Retinal pigment epithelial cell (primary cell): ENCODE measurements at regions not wholly inside any gene's neighbourhood (a gene's known extent, or its start where the extent isn't known, plus 50 kb on each side); places are given as distances from the start of the nearest gene placed in this dataset.

Experiments used
- DNase-seq: peaks from one replicate; pipeline ENCODE4 v3.0.0-alpha.2; 2010; ENCODE audit warnings: low read depth
- H3K4me3 ChIP-seq: 2 replicates; pipeline ENCODE4 v1.5.1; 2011; ENCODE audit warnings: mild to moderate bottlenecking, low read length, control low read depth, moderate library complexity
- TF ChIP-seq, protein P1 (sequence below): conservative IDR thresholded peaks from 2 replicates; pipeline ENCODE4 v1.5.1; 2011; ENCODE audit warnings: low read depth, low read length, control low read depth, inconsistent platforms

DNA sequence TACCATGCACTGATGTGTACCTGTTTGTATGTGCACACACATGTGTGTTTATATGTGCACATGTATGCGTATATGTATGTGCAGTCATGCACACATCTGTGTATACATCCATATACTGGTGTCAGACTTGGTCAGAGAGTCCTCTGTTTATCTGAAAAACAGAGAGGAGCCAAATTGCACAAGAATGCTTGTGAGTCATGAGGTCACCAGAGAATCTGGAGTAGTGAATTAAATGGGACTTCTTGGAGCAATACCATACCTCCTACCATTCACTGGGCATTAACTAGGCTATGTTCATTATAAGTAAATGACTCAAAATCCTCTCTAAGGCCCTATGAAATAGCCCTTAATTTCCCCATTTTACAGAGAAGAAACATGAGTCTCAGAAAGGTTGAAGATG lies 272.1 kb upstream of the C1orf87 start:
- no peak for DNase-seq
- TF ChIP-seq, protein P1, sequence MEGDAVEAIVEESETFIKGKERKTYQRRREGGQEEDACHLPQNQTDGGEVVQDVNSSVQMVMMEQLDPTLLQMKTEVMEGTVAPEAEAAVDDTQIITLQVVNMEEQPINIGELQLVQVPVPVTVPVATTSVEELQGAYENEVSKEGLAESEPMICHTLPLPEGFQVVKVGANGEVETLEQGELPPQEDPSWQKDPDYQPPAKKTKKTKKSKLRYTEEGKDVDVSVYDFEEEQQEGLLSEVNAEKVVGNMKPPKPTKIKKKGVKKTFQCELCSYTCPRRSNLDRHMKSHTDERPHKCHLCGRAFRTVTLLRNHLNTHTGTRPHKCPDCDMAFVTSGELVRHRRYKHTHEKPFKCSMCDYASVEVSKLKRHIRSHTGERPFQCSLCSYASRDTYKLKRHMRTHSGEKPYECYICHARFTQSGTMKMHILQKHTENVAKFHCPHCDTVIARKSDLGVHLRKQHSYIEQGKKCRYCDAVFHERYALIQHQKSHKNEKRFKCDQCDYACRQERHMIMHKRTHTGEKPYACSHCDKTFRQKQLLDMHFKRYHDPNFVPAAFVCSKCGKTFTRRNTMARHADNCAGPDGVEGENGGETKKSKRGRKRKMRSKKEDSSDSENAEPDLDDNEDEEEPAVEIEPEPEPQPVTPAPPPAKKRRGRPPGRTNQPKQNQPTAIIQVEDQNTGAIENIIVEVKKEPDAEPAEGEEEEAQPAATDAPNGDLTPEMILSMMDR: no peak
- H3K4me3 ChIP-seq: no peak overlapping the region

DNA sequence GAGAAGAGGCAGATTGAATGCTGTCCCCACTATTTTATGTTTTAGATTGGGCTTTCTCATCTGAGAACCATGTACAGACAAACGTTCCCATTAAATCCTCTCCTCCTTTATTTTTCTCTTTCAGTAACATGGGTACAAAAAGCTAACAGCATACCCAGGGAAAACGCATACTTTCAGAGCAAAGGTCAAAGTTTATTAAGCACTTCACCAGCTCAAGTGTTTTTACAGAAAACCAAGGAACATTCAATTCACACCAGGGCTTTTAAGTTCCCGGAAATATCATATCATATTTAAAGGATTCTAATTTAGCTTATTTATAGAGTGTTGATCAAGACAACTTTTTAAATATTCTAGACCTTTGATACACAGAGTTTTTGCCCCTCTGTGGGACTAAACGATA lies 271.5 kb upstream of the C1orf87 start:
- no peak overlapping the region for H3K4me3 ChIP-seq
- TF ChIP-seq, protein P1: no peak
- no peak for DNase-seq

DNA sequence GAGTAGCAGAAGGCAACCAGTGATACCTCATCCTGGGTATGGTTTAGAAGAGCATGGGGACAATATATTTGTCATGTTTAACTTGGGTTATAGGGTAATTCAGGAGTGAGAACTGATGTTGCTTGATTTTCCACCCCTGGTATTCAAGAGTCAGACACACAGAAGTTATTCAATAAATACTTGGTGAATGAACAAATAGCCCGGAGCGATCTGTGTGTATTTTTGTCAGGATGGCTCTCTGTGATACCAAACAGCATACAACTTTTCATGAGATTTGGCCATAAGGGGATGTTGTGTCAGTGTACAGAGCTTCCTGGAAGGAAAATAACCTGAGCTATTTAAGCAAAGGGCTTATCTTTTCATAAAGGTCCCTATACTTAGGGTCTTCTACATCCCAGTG lies 270.2 kb upstream of the C1orf87 start:
- DNase-seq: no peak
- TF ChIP-seq, protein P1: no peak
- H3K4me3 ChIP-seq: no peak overlapping the region

DNA sequence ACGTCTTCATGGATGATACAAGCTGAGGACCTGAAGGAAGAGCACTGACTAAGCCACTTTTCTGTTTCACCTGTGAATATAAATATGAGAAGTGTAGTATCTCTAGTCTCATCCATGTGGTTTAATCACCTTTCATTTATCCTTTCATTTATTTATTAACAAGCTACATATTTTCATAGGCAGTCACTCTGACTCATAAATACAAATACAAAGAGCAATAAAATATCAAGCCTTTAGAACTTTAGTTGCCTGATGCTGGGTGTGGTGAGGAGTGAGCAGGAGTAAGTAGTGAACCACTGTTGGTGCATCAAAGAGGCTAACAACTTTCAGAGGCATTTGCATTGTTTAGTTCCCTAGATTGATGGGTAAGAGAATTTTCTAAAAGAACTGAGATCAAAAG lies 269.0 kb upstream of the C1orf87 start:
- TF ChIP-seq, protein P1: no peak
- DNase-seq: no peak
- no peak overlapping the region for H3K4me3 ChIP-seq

DNA sequence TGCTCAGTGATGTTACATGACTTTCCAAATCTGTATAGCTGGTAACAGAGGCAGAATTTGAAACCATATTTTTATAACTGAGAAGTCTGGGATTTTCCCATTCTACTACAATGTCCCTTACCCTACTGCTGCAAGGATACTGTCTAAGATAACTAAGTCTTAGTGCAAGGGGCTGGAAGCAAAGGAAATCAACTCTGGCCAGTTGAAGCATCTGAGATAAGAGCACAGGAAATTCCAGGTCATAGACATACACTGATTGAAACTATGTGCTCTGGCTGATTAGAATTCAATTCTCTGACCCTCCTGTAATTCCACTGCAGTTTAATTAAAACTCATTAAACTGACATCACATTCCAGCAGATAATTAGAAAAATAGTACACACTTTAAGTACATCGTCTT lies 267.7 kb upstream of the C1orf87 start:
- no peak for DNase-seq
- TF ChIP-seq, protein P1: no peak
- no peak overlapping the region for H3K4me3 ChIP-seq

DNA sequence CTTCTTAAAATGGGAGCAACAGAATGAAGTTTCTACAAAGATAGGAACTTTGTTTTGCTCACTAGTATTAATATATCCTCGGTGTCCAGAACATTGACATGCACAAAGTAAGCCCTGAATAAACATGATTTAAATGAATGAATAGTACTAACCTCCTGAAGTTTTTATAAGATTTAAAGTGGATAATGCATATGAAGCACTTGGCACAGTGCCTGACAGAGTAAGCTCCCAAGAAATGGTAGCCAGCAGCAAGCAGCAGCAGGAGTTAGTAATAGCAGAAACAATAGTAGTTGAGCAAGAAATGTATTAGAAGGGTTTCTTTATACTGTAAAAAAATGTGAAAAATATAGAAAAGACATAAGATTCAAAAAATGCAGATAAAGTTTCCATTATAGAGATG lies 258.1 kb upstream of the C1orf87 start:
- no peak for DNase-seq
- no peak overlapping the region for H3K4me3 ChIP-seq
- TF ChIP-seq, protein P1: no peak

DNA sequence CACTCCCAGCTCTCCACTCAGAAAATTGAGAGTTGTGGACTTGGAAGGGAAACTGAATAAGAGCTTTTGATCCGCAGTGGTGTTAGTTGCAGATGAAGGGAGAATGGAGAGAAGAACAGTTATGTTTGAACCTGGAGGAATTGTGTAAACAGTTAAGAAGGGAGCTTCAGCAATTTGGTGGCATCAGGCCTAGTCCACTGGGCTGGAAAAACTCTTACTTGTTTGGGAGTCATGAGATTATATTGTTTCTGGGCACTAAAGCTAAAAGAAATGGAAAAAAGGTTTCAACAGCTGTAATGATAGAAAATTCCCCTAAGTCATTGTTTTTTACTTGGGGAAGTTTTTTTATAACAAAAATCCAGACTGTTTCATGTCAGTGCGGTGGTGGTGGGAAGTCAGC lies 256.1 kb upstream of the C1orf87 start:
- no peak for DNase-seq
- no peak overlapping the region for H3K4me3 ChIP-seq
- TF ChIP-seq, protein P1: no peak
